Glutamatergic neuron (in vitro differentiated cells): ENCODE measurements at regions not wholly inside any gene's neighbourhood (a gene's known extent, or its start where the extent isn't known, plus 50 kb on each side); places are given as distances from the start of the nearest gene placed in this dataset.

Experiments used
- DNase-seq: peaks from one replicate; pipeline ENCODE4 v3.0.0; 2022
- H3K27ac Mint-ChIP-seq: one replicate; pipeline ENCODE4 v1.8.0; 2020; ENCODE audit warnings: mild to moderate bottlenecking, mixed read lengths, inconsistent platforms; ENCODE audit not compliant: unreplicated experiment
- H3K27me3 Mint-ChIP-seq: one replicate; pipeline ENCODE4 v1.8.0; 2020; ENCODE audit warnings: mild to moderate bottlenecking, moderate library complexity, mixed read lengths, inconsistent platforms; ENCODE audit not compliant: unreplicated experiment
- H3K36me3 Mint-ChIP-seq: one replicate; pipeline ENCODE4 v1.8.0; 2020; ENCODE audit warnings: mild to moderate bottlenecking, mixed read lengths, inconsistent platforms; ENCODE audit not compliant: unreplicated experiment
- H3K4me1 Mint-ChIP-seq: one replicate; pipeline ENCODE4 v1.8.0; 2020; ENCODE audit warnings: mild to moderate bottlenecking, low read depth, mixed read lengths, inconsistent platforms; ENCODE audit not compliant: unreplicated experiment
- H3K4me3 Mint-ChIP-seq: one replicate; pipeline ENCODE4 v1.8.0; 2020; ENCODE audit warnings: mild to moderate bottlenecking, mixed read lengths, inconsistent platforms; ENCODE audit not compliant: unreplicated experiment
- H3K9me3 Mint-ChIP-seq: one replicate; pipeline ENCODE4 v1.8.0; 2020; ENCODE audit warnings: mild to moderate bottlenecking, moderate library complexity, mixed read lengths, inconsistent platforms; ENCODE audit not compliant: unreplicated experiment
- TF ChIP-seq, protein P1 (sequence below): fragments of 200-600 bp; sonication (generic); IDR thresholded peaks from one replicate; pipeline ENCODE4 v1.5.0; 2021; ENCODE audit not compliant: partially characterized antibody, unreplicated experiment

GRCh38 chr5:124262991-124263571 is 483.4 kb downstream of the ZNF608 start:
- TF ChIP-seq, protein P1, sequence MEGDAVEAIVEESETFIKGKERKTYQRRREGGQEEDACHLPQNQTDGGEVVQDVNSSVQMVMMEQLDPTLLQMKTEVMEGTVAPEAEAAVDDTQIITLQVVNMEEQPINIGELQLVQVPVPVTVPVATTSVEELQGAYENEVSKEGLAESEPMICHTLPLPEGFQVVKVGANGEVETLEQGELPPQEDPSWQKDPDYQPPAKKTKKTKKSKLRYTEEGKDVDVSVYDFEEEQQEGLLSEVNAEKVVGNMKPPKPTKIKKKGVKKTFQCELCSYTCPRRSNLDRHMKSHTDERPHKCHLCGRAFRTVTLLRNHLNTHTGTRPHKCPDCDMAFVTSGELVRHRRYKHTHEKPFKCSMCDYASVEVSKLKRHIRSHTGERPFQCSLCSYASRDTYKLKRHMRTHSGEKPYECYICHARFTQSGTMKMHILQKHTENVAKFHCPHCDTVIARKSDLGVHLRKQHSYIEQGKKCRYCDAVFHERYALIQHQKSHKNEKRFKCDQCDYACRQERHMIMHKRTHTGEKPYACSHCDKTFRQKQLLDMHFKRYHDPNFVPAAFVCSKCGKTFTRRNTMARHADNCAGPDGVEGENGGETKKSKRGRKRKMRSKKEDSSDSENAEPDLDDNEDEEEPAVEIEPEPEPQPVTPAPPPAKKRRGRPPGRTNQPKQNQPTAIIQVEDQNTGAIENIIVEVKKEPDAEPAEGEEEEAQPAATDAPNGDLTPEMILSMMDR = no peak
- no peaks in the 10 kb centered on the region for H3K36me3 Mint-ChIP-seq
- no peak for DNase-seq
- H3K9me3 Mint-ChIP-seq = no peaks in the 10 kb centered on the region
- H3K27me3 Mint-ChIP-seq = no peaks in the 10 kb centered on the region
- peaks cover 8% of the 10 kb centered on the region for H3K4me1 Mint-ChIP-seq
- H3K27ac Mint-ChIP-seq = no peak overlapping the region
- H3K4me3 Mint-ChIP-seq = no peak overlapping the region

DNA sequence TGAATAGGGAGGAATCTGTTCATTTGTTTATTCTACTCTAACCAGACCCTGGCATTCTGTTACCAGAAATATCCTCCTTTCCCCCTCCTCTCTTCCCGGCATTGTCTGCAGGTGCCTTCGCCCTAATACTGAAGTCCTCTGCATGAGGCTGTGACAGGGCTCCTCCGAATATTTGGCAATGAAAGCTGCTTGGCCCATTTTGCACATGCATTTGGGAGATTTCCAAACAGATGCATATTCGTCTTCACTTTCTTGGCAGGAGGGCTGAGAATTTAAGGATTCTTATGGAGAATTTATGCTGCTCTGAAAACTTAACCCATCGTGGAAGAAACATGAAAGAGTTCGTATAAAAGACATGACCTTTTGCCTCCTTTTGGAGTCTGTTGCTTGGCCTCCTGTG is 484.0 kb downstream of the ZNF608 start:
- H3K36me3 Mint-ChIP-seq = no peaks in the 10 kb centered on the region
- no peaks in the 10 kb centered on the region for H3K27me3 Mint-ChIP-seq
- DNase-seq = no peak
- H3K9me3 Mint-ChIP-seq = no peaks in the 10 kb centered on the region
- peaks cover 8% of the 10 kb centered on the region for H3K4me1 Mint-ChIP-seq
- H3K4me3 Mint-ChIP-seq = no peak overlapping the region
- no peak overlapping the region for H3K27ac Mint-ChIP-seq
- TF ChIP-seq, protein P1 = no peak

GRCh38 chr5:124261848-124262247 is 484.6 kb downstream of the ZNF608 start:
- H3K4me3 Mint-ChIP-seq = no peak overlapping the region
- no peak overlapping the region for H3K27ac Mint-ChIP-seq
- no peaks in the 10 kb centered on the region for H3K9me3 Mint-ChIP-seq
- no peaks in the 10 kb centered on the region for H3K27me3 Mint-ChIP-seq
- peaks cover 8% of the 10 kb centered on the region for H3K4me1 Mint-ChIP-seq
- no peak for DNase-seq
- H3K36me3 Mint-ChIP-seq = no peaks in the 10 kb centered on the region
- TF ChIP-seq, protein P1 = no peak

GRCh38 chr5:124260921-124261515 is 485.4 kb downstream of the ZNF608 start:
- no peaks in the 10 kb centered on the region for H3K9me3 Mint-ChIP-seq
- H3K4me1 Mint-ChIP-seq = peaks cover 8% of the 10 kb centered on the region
- H3K4me3 Mint-ChIP-seq = no peak overlapping the region
- H3K27ac Mint-ChIP-seq = no peak overlapping the region
- H3K27me3 Mint-ChIP-seq = no peaks in the 10 kb centered on the region
- peaks cover 6% of the 10 kb centered on the region for H3K36me3 Mint-ChIP-seq
- DNase-seq = no peak
- TF ChIP-seq, protein P1 = no peak

GRCh38 chr5:124259017-124259416 is 487.4 kb downstream of the ZNF608 start:
- Mint-ChIP-seq H3K27ac (no peak overlapping the region), H3K36me3 (peaks cover 6% of the 10 kb centered on the region), H3K27me3 (no peaks in the 10 kb centered on the region), H3K9me3 (no peaks in the 10 kb centered on the region), H3K4me3 (no peak overlapping the region), H3K4me1 (peaks cover 16% of the 10 kb centered on the region)
- TF ChIP-seq, protein P1 = no peak
- no peak for DNase-seq
